ES-I3 (cell line): ENCODE measurements at regions not wholly inside any gene's neighbourhood (a gene's known extent, or its start where the extent isn't known, plus 50 kb on each side); places are given as distances from the start of the nearest gene placed in this dataset.

Experiments
- H3K36me3 ChIP-seq: 2 replicates; pipeline ENCODE4 v1.6.1; 2013; ENCODE audit warnings: mild to moderate bottlenecking, low read length, control low read depth, moderate library complexity; ENCODE audit not compliant: insufficient read depth
- H3K4me1 ChIP-seq: 2 replicates; pipeline ENCODE4 v1.6.1; 2013; ENCODE audit warnings: mild to moderate bottlenecking, control low read depth, low read length; ENCODE audit not compliant: insufficient read depth
- H3K9ac ChIP-seq: 2 replicates; pipeline ENCODE4 v1.6.1; 2013; ENCODE audit warnings: low read depth, mild to moderate bottlenecking, low read length, moderate library complexity
- H3K9me3 ChIP-seq: 2 replicates; pipeline ENCODE4 v1.6.1; 2013; ENCODE audit warnings: mild to moderate bottlenecking, low read length, moderate library complexity; ENCODE audit not compliant: control insufficient read depth, insufficient read depth

DNA sequence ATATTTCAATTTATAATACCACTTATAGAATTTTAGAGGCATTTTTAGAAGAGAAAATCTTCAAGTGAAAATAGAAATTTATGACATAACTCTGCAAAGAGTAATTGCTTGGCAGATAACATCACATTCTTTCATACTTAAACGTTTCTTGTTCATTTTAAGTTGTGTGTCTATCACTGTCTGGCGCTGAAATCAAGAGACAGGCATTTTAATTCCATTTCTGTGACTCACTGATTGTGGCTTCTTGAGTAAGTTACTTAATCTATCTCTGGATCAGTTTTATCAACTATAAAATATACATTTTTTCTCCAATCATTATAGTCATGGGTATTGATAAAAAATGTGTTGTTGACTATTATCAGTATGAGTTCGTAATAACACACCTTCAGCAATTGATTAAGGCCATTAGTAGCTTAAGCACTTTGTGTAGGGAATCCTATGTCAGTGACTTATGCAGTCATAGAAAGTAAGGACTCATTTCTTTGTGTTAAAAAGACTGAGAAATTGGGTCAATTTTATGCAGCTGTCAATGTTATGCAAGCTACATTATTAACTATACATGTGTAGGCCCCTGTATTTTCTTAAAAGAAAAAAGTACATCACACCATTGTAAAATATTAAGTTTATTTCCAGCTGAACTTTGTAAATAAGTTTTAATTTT lies 497.3 kb downstream of the CCDC85A start:
- H3K4me1 ChIP-seq, result no peaks in the 10 kb centered on the region
- no peak overlapping the region for H3K9ac ChIP-seq
- H3K36me3 ChIP-seq, result no peaks in the 10 kb centered on the region
- no peaks in the 10 kb centered on the region for H3K9me3 ChIP-seq

DNA sequence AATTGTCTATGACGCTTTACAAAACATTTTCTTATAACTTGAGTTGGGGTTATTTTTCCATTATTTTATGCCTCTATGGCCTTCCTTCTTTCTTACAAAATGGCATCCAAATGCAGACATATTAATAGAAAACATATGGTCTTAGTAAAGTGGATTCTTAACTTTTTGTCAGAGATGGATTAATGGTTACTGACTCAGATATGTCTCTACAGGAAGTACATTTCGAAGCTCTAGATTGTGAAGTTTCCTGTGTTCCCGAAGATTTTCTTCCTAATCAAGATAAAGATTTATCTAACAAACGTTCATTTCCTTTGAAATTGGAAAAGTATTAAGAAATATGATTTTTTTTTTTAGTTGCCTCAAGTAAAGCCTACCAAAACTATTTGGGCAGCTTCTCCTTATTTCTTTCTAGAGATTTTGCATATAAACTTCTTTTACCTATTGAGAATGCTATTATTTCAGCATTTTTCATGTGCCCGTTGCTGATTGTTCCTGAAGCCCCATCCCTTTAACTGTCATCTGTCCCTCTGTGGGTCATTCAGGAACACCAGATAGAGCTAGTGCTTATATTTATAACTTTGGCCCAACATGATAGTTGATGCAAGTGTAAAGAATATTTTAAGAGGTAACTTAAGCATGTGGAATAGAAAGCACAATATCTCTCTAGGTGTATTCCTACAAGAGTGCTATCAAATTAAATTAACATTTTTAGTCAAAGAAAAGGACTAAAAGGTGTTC lies 498.0 kb downstream of the CCDC85A start:
- Histone ChIP-seq H3K9me3 (no peaks in the 10 kb centered on the region), H3K36me3 (no peaks in the 10 kb centered on the region), H3K4me1 (no peaks in the 10 kb centered on the region), H3K9ac (no peak overlapping the region)

DNA sequence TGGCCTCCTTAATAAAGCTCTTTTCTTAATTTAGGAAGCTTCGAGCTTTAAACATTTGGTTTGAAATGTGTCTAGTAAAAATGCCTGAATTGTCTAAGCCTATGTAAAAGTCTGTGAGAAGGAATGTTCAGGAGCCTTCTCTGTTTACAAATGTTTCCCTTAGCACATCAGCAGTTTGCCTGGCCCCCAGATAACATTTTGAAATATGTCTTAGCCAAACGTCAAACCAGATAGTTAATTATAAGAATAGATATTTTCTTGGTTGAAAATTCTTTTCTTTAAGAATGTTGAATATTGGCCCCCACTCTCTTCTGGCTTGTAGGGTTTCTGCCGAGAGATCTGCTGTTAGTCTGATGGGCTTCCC lies 498.6 kb downstream of the CCDC85A start:
- Histone ChIP-seq H3K4me1 (no peaks in the 10 kb centered on the region), H3K36me3 (no peaks in the 10 kb centered on the region), H3K9me3 (no peaks in the 10 kb centered on the region), H3K9ac (no peak overlapping the region)

DNA sequence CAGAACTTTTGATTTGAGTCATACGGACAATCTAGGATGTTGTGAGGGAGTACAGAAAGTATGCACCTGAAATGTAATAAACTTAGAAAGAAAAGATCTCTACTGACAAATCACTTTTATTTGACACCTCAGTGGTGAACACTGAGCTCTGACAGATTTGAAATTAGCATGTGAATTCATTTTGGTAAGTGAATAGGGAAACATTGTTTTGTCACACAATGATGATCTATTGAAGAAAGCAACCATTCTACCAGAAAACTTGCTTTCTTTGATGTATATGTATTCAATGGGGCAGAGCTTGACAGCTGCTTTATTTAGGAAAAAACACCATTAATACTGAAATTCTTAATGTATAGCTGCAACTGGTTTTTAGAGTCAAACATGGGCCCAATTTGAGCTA lies 500.5 kb downstream of the CCDC85A start:
- H3K9ac ChIP-seq, result no peak overlapping the region
- no peaks in the 10 kb centered on the region for H3K4me1 ChIP-seq
- no peaks in the 10 kb centered on the region for H3K9me3 ChIP-seq
- no peaks in the 10 kb centered on the region for H3K36me3 ChIP-seq

DNA sequence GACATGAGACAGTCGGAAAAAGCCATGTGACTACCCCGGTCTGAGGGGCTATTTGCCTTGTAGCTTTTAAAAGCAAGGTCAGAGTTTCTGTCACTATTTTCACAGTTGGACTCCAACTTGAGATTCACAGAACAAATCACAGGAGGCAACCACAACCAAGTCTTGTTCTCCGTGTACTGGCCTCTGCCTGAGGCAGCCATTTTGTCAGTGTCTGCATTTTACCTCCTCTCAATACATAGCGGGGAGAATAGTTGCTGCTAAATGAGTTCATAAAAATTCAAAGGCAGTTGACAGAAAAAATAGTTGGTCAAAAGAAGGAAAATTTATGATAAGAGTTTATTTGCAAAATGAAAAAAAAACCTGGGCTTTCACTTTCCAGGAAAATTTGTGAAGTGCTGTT lies 501.4 kb downstream of the CCDC85A start:
- Histone ChIP-seq H3K9me3 (no peaks in the 10 kb centered on the region), H3K36me3 (no peaks in the 10 kb centered on the region), H3K9ac (no peak overlapping the region), H3K4me1 (no peaks in the 10 kb centered on the region)

DNA sequence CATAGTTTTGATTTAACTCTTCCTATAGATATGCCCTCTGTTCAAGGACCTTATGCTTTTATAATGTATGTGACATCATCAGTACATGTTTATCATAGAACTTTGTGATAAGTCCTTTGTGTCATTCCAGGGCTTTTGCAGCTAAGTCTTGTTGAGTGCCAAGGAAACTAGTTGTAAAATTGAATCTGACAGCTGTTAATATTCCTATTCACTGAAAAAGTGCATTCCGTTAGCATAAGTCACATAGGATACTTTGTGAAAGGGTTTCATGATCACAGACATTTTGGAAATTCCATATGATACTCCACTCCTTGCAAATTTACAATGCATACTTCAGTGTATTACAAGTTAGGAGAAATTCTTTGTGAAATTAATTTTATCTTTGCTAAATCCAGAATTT lies 503.4 kb downstream of the CCDC85A start:
- H3K4me1 ChIP-seq, result no peaks in the 10 kb centered on the region
- no peaks in the 10 kb centered on the region for H3K9me3 ChIP-seq
- no peaks in the 10 kb centered on the region for H3K36me3 ChIP-seq
- H3K9ac ChIP-seq, result no peak overlapping the region

DNA sequence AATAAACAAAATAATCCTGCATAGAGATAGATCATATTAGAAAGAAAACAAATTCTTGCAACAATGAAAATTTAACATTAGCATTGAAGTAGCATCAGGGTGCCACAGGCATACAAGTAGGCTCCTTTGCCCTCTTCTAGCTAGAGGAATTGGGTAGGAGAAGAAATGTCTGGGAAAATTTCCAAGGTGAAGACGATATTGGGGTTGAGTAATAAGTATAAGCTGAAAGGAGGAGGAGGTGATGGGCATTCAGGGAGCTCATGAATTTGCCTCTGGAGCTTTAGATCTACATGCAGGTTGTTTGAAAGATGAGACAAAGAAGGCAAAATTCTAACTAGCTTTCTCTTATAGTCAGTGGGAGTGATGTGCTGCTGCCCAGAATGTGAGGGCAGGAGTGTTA lies 504.9 kb downstream of the CCDC85A start:
- Histone ChIP-seq H3K9ac (no peak overlapping the region), H3K4me1 (no peaks in the 10 kb centered on the region), H3K36me3 (no peaks in the 10 kb centered on the region), H3K9me3 (no peaks in the 10 kb centered on the region)

DNA sequence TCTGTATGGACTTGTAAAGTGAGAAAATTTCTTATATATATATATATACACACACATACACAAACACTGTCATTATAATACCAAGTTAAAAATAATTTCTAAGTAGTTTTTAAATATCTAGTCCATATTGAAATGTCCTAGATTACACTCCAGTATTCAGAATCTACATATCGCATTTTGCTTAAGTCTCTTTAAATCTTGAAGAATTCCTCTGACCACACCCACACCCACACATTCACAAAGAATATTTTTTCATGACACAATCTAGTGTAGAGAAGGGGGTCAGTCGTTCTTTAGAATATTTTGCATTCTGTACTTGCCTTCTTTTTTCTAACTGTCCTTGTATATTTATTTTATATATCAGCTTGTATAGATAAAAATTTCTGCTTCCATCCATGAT lies 509.7 kb downstream of the CCDC85A start:
- no peaks in the 10 kb centered on the region for H3K36me3 ChIP-seq
- no peak overlapping the region for H3K9ac ChIP-seq
- H3K4me1 ChIP-seq, result no peaks in the 10 kb centered on the region
- no peaks in the 10 kb centered on the region for H3K9me3 ChIP-seq

DNA sequence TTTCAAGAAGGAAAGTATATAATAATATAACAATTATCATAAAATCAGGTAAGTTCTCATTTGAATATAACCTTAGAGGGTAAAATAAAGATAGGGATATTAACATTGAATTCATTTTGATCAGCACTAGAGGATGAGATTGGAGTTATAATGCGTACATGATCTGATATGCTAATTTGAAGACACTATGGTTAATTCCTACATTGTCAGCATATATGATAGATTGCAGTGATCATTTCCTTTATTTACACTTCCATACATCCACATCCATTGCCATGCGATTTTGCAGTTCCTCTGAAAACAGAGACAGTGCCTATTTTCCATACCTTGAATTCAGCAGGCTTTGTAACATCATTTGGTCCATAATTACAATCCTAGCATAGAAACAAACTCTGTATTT lies 519.2 kb downstream of the CCDC85A start:
- no peaks in the 10 kb centered on the region for H3K9me3 ChIP-seq
- no peak overlapping the region for H3K9ac ChIP-seq
- H3K36me3 ChIP-seq, result no peaks in the 10 kb centered on the region
- H3K4me1 ChIP-seq, result no peaks in the 10 kb centered on the region

DNA sequence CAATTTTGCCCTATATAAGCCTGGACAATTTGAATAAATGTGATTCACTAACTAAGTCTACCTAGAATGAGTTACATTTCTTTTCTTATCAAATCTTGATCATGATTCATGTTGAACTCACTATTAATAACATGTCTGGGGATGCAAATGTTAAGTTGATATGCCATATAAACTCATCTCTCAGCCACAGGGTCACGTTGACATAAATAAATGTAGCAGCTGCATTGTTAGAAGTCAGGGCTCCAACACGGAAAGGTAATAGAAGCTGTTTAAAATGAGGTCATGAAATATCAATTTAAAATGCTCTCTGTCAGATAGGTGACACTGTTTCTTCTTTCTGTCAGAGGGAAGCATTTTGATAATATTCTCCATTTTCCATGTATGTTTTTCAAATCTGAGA lies 521.9 kb downstream of the CCDC85A start:
- Histone ChIP-seq H3K36me3 (no peaks in the 10 kb centered on the region), H3K9ac (no peak overlapping the region), H3K4me1 (no peaks in the 10 kb centered on the region), H3K9me3 (no peaks in the 10 kb centered on the region)

DNA sequence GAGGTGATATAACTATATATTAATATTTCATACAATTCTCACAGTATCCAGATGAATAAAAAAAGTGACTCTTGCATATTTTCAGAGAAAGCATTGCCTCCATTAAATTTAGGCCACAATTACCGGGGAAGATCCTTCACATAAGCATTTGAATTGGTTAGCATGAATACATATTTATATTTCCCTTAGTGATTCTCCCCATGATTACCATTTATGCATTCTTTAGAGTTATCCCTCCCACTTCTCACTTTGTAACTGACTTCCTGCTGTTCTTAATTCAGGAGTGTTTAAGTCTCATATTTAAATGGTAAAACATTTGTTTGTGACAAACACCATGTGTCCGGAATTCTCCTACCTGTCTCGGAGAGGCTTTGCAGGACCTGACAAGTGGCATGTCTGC lies 523.4 kb downstream of the CCDC85A start:
- H3K4me1 ChIP-seq, result no peaks in the 10 kb centered on the region
- H3K9ac ChIP-seq, result no peak overlapping the region
- H3K36me3 ChIP-seq, result no peaks in the 10 kb centered on the region
- H3K9me3 ChIP-seq, result no peaks in the 10 kb centered on the region

DNA sequence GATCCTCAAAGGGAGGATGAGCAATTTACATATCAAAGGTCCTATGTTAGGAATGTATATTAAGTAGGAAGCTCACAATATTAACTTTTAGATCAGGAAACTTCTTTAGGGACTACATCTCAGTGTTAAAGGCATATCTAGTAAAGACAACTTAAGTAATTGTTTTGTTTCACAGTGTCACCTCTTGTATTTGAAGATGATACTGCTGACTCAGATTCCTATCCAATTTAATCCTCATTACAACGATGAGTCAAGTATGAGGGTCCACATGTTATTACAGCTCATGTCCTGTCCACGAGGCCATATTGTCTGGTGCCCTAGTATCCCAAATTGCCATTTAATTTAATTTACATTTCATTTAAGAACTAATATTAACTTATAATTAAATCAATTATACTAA lies 523.9 kb downstream of the CCDC85A start:
- H3K4me1 ChIP-seq, result no peaks in the 10 kb centered on the region
- no peaks in the 10 kb centered on the region for H3K36me3 ChIP-seq
- no peaks in the 10 kb centered on the region for H3K9me3 ChIP-seq
- H3K9ac ChIP-seq, result no peak overlapping the region

DNA sequence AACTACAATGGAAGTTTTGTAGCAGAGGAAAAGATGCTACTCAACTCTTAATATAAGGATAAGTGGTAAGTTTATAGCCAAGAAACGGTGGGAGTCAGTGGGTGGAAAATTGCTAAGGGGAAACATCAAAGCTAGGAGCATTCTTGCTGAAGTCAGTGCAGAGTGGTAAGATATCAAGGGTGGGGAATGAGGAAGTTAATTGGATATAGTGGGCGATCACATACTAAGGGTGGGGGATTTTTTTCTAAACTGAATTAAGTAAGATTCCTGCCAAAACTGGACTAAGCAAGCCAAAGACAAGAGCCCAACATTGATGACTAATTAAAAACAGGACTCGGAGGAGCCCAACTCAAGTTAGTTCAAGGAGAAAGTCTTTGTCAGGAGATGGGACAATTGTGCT lies 525.4 kb downstream of the CCDC85A start:
- no peaks in the 10 kb centered on the region for H3K4me1 ChIP-seq
- no peaks in the 10 kb centered on the region for H3K9me3 ChIP-seq
- H3K36me3 ChIP-seq, result no peaks in the 10 kb centered on the region
- no peak overlapping the region for H3K9ac ChIP-seq

DNA sequence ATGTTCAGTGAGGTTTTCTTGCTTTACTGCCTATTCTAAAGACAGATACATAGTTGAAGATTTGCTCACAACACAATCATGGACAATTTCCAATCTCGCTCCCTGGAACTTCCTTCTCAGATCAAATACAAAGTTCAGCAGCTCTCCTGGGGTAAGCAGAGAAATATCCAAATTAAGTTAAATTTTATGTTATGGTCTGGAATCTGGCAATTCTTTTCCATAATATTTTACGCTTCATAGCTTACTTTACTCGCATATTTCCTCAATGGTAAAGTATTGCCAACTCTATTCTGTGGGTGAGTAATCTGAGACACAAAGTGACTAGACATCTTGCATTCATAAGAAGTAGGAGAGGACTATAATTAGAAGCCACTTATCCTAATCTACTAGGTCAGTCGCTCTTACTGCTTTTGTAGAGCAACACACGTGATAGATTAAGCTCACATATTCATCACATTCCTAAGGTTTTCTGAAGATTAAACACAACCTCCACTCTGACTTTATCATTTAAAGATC lies 529.4 kb downstream of the CCDC85A start:
- Histone ChIP-seq H3K4me1 (no peaks in the 10 kb centered on the region), H3K9ac (no peak overlapping the region), H3K9me3 (no peaks in the 10 kb centered on the region), H3K36me3 (no peaks in the 10 kb centered on the region)

DNA sequence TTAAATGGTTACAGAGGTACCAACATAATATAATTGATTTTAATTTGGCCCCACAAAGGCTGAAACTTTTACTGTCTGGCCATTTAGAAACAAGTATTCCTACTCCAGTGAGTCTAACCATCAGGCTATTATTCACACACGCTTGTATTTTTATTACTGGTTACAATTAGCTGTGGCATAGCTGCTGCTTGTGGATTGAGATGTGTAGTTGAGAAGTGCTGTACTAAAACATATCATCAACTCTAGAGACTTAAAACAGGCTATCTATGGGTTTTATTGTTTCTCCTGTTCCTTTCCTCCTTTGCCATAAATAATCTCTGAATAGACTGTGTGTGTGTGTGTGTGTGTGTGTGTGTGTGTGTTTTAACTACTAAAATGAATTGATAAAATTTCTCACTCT lies 530.2 kb downstream of the CCDC85A start:
- H3K4me1 ChIP-seq, result no peaks in the 10 kb centered on the region
- no peaks in the 10 kb centered on the region for H3K9me3 ChIP-seq
- H3K36me3 ChIP-seq, result no peaks in the 10 kb centered on the region
- no peak overlapping the region for H3K9ac ChIP-seq
